HepG2 (cell line): ENCODE measurements at regions not wholly inside any gene's neighbourhood (a gene's known extent, or its start where the extent isn't known, plus 50 kb on each side); places are given as distances from the start of the nearest gene placed in this dataset.

Experiments used
- ATAC-seq: fragments of 200-7000 bp; cut with Tn5 transposase; 3 replicates; pipeline ENCODE4 v1.9.1; 2020; ENCODE audit warnings: mild to moderate bottlenecking, moderate library complexity
- BruUV-seq: library from RNA; stranded (reverse); fragments of 400-500 nt; replicated peaks from 2 replicates; lab custom pipeline; 2021; lab: Mats Ljungman, UMichigan
- CTCF ChIA-PET: fragments of 300-600 bp; formaldehyde crosslinking; extraction: SDS; loops from one replicate; lab custom pipeline; 2021; ENCODE audit warnings: low total read pairs, inconsistent platforms, low intra/inter-chr PET ratio; lab: Yijun Ruan, JAX
- POLR2A ChIA-PET: fragments of 350-600 bp; sonication (Branson Sonifier 250); formaldehyde crosslinking; loops from one replicate; lab custom pipeline; 2020; ENCODE audit warnings: antibody characterized with exemption, inconsistent platforms; lab: Yijun Ruan, JAX
- DNase-seq: peaks from one replicate; pipeline ENCODE4 v3.0.0-alpha.2; 2015; ENCODE audit warnings: low spot score
- FAIRE-seq: peaks from 3 replicates; lab custom pipeline; 2011; peaks lifted over from hg19 to GRCh38; lab: Jason Lieb, UNC
- H2AFZ ChIP-seq: one replicate; pipeline ENCODE4 v1.6.1; 2011; ENCODE audit warnings: low read length, inconsistent platforms
- H3K27ac ChIP-seq: fragments of 300-600 bp; 3 replicates; pipeline ENCODE4 v1.8.0; 2011; ENCODE audit warnings: mixed run types, mild to moderate bottlenecking, mixed read lengths, low read length, inconsistent platforms; ENCODE audit not compliant: insufficient read depth; ENCODE audit errors: extremely low read length
- H3K27me3 ChIP-seq, 2 experiments: fragments of 200-600 bp in 1 of 2; 2 replicates in 1 of 2; 3 replicates in 1 of 2; pipeline versions ENCODE4 v1.6.0 to v1.8.0; 2011; ENCODE audit warnings: low read length in 2 of 2, mild to moderate bottlenecking in 2 of 2, moderate library complexity in 2 of 2, inconsistent platforms in 1 of 2; ENCODE audit not compliant: insufficient read depth in 2 of 2, control insufficient read depth in 1 of 2
- H3K36me3 ChIP-seq, 2 experiments: fragments of 200-600 bp in 1 of 2; replicated peaks in 1 of 2; 2 replicates in 1 of 2; 3 replicates in 1 of 2; pipeline versions ENCODE4 v1.5.1 to v1.8.0; 2011; ENCODE audit warnings: low read length in 2 of 2, inconsistent platforms in 1 of 2; ENCODE audit not compliant: insufficient read depth in 2 of 2, control insufficient read depth in 1 of 2
- H3K4me1 ChIP-seq: 2 replicates; pipeline ENCODE4 v1.5.1; 2012; ENCODE audit warnings: low read length, inconsistent platforms; ENCODE audit not compliant: insufficient read depth
- H3K4me2 ChIP-seq: 2 replicates; pipeline ENCODE4 v1.6.0; 2011; ENCODE audit warnings: low read depth, low read length, inconsistent platforms
- H3K4me3 ChIP-seq, 3 experiments: fragments of 200-600 bp in 1 of 3; sonication (generic), shearing (Covaris generic) in 1 of 3; replicated peaks in 1 of 3; 2 replicates each; pipeline ENCODE4 v1.5.1; 2011 to 2016; ENCODE audit warnings: low read length in 3 of 3, inconsistent platforms in 2 of 3, low read depth in 2 of 3, mild to moderate bottlenecking in 2 of 3, control low read depth in 1 of 3, mixed read lengths in 1 of 3; ENCODE audit not compliant: insufficient read depth in 1 of 3
- H3K79me2 ChIP-seq: one replicate; pipeline ENCODE4 v1.6.1; 2011; ENCODE audit warnings: low read length, inconsistent platforms; ENCODE audit not compliant: insufficient read depth
- H3K9ac ChIP-seq: 2 replicates; pipeline ENCODE4 v1.6.0; 2011; ENCODE audit warnings: mild to moderate bottlenecking, low read depth, low read length, inconsistent platforms; ENCODE audit not compliant: insufficient read depth
- H3K9me3 ChIP-seq: 2 replicates; pipeline ENCODE4 v1.5.1; 2012; ENCODE audit warnings: mild to moderate bottlenecking, low read length
- H4K20me1 ChIP-seq: 2 replicates; pipeline ENCODE4 v1.6.0; 2011; ENCODE audit warnings: inconsistent platforms, mild to moderate bottlenecking, low read length, moderate library complexity; ENCODE audit not compliant: insufficient read depth
- DPF2 ChIP-seq: sonication (generic); formaldehyde crosslinking; IDR thresholded peaks from 2 replicates; pipeline ENCODE4 v1.4.0; 2020; ENCODE audit warnings: mild to moderate bottlenecking, low read depth, missing genetic modification reagents, borderline replicate concordance
- GABPA ChIP-seq, 2 experiments: IDR thresholded peaks; 2 replicates each; pipeline ENCODE4 v1.6.1; 2011 to 2016; ENCODE audit warnings: low read depth in 2 of 2, low read length in 1 of 2, missing biosample characterization in 1 of 2, missing genetic modification characterization in 1 of 2
- HOXA5 ChIP-seq: sonication (generic); formaldehyde crosslinking; IDR thresholded peaks from 2 replicates; pipeline ENCODE4 v1.4.0; 2020; ENCODE audit warnings: missing genetic modification reagents
- IKZF5 ChIP-seq: IDR thresholded peaks from 2 replicates; pipeline ENCODE4 v1.6.1; 2018; ENCODE audit warnings: missing genetic modification reagents, mild to moderate bottlenecking, missing compliant biosample characterization
- KAT7 ChIP-seq: IDR thresholded peaks from 2 replicates; pipeline ENCODE4 v1.6.1; 2018; ENCODE audit warnings: borderline replicate concordance, missing compliant biosample characterization
- RAD51 ChIP-seq: fragments of 450-650 bp; IDR thresholded peaks from 2 replicates; pipeline ENCODE4 v1.6.1; 2016; ENCODE audit warnings: borderline replicate concordance
- SP4 ChIP-seq: sonication (generic); formaldehyde crosslinking; IDR thresholded peaks from 2 replicates; pipeline ENCODE4 v1.8.1; 2023; ENCODE audit warnings: mild to moderate bottlenecking, missing genetic modification reagents
- U2AF1 ChIP-seq: fragments of 200-400 bp; formaldehyde crosslinking; optimal IDR thresholded peaks from 2 replicates; pipeline ENCODE3; 2017; ENCODE audit warnings: mild to moderate bottlenecking, low read depth, low read length
- ZNF33A ChIP-seq: sonication (generic); formaldehyde crosslinking; IDR thresholded peaks from 2 replicates; pipeline ENCODE4 v1.5.1; 2020; ENCODE audit warnings: missing genetic modification reagents, mild to moderate bottlenecking, moderate library complexity, borderline replicate concordance
- WGBS: methylation state at CpG from one replicate; pipeline ENCODE4 v1.1.6; 2017; ENCODE audit warnings: low lambda C conversion rate; 5-methylcytosine and 5-hydroxymethylcytosine counted together
- in situ Hi-C: cut with HindIII; loops from 2 replicates; pipeline ENCODE4 v1.10.0; 2017; ENCODE audit warnings: low pct_unique_long_range_greater_than_20kb; ENCODE audit not compliant: extremely low pct_ligation_motif_present
- intact Hi-C: fragments of 100-400 bp; cut with micrococcal nuclease; formaldehyde crosslinking; loops from one replicate; pipeline ENCODE4 v1.10.0; 2022; ENCODE audit not compliant: unreplicated experiment
- TF ChIP-seq, protein P1 (sequence below): sonication (generic); formaldehyde crosslinking; IDR thresholded peaks from 2 replicates; pipeline ENCODE4 v1.4.0; 2020; ENCODE audit warnings: missing genetic modification reagents, borderline replicate concordance
- TF ChIP-seq, protein P2 (sequence below): sonication (generic); formaldehyde crosslinking; IDR thresholded peaks from 2 replicates; pipeline ENCODE4 v1.9.0; 2022; ENCODE audit warnings: missing genetic modification reagents, mild to moderate bottlenecking, borderline replicate concordance
- TF ChIP-seq, protein P3 (sequence below): sonication (generic); formaldehyde crosslinking; IDR thresholded peaks from 2 replicates; pipeline ENCODE4 v1.5.1; 2020; ENCODE audit warnings: mild to moderate bottlenecking, missing genetic modification reagents

GRCh38 chr5:93665648-93666047 lies 75.8 kb downstream of the POU5F2 start (continued):
- TF ChIP-seq IKZF5 (no peak), KAT7 (CRISPR knock-in tag) (no peak), ZNF33A (CRISPR knock-in tag) (no peak)

- Histone ChIP-seq H3K4me2 (no peak overlapping the region), H3K4me3 (no peak overlapping the region), H2AFZ (no peak overlapping the region), H3K27me3 (no peaks in the 10 kb centered on the region), H3K4me1 (peaks cover 3% of the 10 kb centered on the region), H3K79me2 (no peaks in the 10 kb centered on the region), H3K36me3 (no peaks in the 10 kb centered on the region), H3K9ac (no peak overlapping the region), H4K20me1 (no peaks in the 10 kb centered on the region), H3K9me3 (no peaks in the 10 kb centered on the region), H3K27ac (no peak overlapping the region)
- intact Hi-C loops (no loop called here), in situ Hi-C loops (no loop called here)
- WGBS, result 77% methylated on average over 1 of the region's 1 CpG
- ChIA-PET POLR2A (no interaction called here), CTCF (no interaction called here)
- DNase-seq, result no peak
- TF ChIP-seq, protein P1, sequence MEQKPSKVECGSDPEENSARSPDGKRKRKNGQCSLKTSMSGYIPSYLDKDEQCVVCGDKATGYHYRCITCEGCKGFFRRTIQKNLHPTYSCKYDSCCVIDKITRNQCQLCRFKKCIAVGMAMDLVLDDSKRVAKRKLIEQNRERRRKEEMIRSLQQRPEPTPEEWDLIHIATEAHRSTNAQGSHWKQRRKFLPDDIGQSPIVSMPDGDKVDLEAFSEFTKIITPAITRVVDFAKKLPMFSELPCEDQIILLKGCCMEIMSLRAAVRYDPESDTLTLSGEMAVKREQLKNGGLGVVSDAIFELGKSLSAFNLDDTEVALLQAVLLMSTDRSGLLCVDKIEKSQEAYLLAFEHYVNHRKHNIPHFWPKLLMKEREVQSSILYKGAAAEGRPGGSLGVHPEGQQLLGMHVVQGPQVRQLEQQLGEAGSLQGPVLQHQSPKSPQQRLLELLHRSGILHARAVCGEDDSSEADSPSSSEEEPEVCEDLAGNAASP, result no peak
- TF ChIP-seq, protein P2, sequence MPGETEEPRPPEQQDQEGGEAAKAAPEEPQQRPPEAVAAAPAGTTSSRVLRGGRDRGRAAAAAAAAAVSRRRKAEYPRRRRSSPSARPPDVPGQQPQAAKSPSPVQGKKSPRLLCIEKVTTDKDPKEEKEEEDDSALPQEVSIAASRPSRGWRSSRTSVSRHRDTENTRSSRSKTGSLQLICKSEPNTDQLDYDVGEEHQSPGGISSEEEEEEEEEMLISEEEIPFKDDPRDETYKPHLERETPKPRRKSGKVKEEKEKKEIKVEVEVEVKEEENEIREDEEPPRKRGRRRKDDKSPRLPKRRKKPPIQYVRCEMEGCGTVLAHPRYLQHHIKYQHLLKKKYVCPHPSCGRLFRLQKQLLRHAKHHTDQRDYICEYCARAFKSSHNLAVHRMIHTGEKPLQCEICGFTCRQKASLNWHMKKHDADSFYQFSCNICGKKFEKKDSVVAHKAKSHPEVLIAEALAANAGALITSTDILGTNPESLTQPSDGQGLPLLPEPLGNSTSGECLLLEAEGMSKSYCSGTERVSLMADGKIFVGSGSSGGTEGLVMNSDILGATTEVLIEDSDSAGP (CRISPR knock-in tag), result no peak
- no peak for TF ChIP-seq RAD51
- TF ChIP-seq SP4, result no peak
- no peak for TF ChIP-seq U2AF1
- TF ChIP-seq GABPA (IDR thresholded peaks at IDR 0.05; ENCODE audit: low read depth, low read length), result no peak
- TF ChIP-seq GABPA (CRISPR knock-in tag; IDR thresholded peaks at IDR 0.05; ENCODE audit: low read depth), result no peak
- TF ChIP-seq, protein P3, sequence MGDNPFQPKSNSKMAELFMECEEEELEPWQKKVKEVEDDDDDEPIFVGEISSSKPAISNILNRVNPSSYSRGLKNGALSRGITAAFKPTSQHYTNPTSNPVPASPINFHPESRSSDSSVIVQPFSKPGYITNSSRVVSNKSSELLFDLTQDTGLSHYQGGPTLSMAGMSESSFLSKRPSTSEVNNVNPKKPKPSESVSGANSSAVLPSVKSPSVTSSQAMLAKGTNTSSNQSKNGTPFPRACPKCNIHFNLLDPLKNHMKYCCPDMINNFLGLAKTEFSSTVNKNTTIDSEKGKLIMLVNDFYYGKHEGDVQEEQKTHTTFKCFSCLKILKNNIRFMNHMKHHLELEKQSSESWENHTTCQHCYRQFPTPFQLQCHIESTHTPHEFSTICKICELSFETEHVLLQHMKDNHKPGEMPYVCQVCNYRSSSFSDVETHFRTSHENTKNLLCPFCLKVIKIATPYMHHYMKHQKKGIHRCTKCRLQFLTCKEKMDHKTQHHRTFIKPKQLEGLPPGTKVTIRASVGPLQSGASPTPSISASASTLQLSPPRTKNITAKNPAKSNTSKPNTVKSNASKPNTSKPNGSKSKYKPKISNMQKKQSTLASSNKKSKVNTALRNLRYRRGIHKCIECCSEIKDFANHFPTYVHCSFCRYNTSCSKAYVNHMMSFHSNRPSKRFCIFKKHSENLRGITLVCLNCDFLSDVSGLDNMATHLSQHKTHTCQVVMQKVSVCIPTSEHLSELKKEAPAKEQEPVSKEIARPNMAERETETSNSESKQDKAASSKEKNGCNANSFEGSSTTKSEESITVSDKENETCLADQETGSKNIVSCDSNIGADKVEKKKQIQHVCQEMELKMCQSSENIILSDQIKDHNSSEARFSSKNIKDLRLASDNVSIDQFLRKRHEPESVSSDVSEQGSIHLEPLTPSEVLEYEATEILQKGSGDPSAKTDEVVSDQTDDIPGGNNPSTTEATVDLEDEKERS (CRISPR knock-in tag), result no peak
- TF ChIP-seq HOXA5 (CRISPR knock-in tag), result no peak
- no peak for TF ChIP-seq DPF2 (CRISPR knock-in tag)
- no peak for FAIRE-seq
- BruUV-seq, result no TSS peak
- no peak for ATAC-seq
These were observed 77.7 kb downstream of the NR2F1 start for GRCh38 chr5:93660677-93661076.
